Transverse colon (tissue), 3 donors: ENCODE measurements at regions not wholly inside any gene's neighbourhood (a gene's known extent, or its start where the extent isn't known, plus 50 kb on each side); places are given as distances from the start of the nearest gene placed in this dataset.

Experiments
- CTCF ChIP-seq, 5 experiments: fragments of 200-600 bp in 3 of 5; fragments of 450-650 bp in 2 of 5; sonication (generic) in 3 of 5; IDR thresholded peaks; 1 replicate in 2 of 5; 2 replicates in 3 of 5; pipeline ENCODE4 v1.5.1; 2016 to 2017; ENCODE audit warnings: antibody characterized with exemption in 5 of 5, inconsistent platforms in 3 of 5, mild to moderate bottlenecking in 2 of 5, moderate library complexity in 1 of 5
- EP300 ChIP-seq: sonication (generic); formaldehyde crosslinking; IDR thresholded peaks from one replicate; pipeline ENCODE4 v1.6.1; 2017; ENCODE audit warnings: antibody characterized with exemption, low read depth
- POLR2A ChIP-seq: fragments of 450-650 bp; IDR thresholded peaks from one replicate; pipeline ENCODE4 v1.6.1; 2016; ENCODE audit warnings: antibody characterized with exemption, mild to moderate bottlenecking, moderate library complexity

DNA sequence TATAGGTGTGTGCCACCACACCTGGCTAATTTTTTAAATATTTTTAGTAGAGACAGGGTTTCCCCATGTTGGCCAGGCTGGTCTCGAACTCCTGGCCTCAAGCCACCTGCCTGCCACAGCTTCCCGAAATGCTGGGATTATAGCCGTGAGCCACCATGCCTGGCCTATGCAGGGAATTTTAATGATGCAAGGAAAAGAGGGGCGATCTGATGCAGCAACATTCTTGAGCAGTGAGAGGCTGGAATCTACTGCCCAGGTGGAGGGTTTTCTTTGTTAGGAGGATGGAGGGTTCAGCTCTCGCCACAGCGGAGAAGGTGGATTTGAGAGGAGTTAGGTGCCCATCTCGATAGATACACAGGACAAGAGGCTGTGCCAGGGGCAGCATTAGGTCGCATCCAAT lies 332.3 kb downstream of the GATA3 start:
- TF ChIP-seq POLR2A (no peak), CTCF (IDR thresholded peaks at IDR 0.05) (no peak), EP300 (no peak)
